H1 (cell line): ENCODE measurements at regions not wholly inside any gene's neighbourhood (a gene's known extent, or its start where the extent isn't known, plus 50 kb on each side); places are given as distances from the start of the nearest gene placed in this dataset.

Experiments
- CTCF ChIA-PET: fragments of 300-600 bp; sonication (Branson Sonifier 250); formaldehyde crosslinking; loops from one replicate; lab custom pipeline; 2021; ENCODE audit not compliant: partially characterized antibody; lab: Charles Lee
- POLR2A ChIA-PET: fragments of 300-600 bp; sonication (Branson Sonifier 250); formaldehyde crosslinking; loops from one replicate; lab custom pipeline; 2021; ENCODE audit warnings: inconsistent platforms; ENCODE audit not compliant: partially characterized antibody; lab: Charles Lee
- DNase-seq, 2 experiments: peaks; one replicate each; pipeline versions ENCODE4 v3.0.0 to v3.0.0-alpha.2; 2010 to 2022; ENCODE audit warnings: low spot score in 2 of 2, low read depth in 1 of 2, mixed read lengths in 1 of 2
- FAIRE-seq: peaks from 2 replicates; lab custom pipeline; 2011; peaks lifted over from hg19 to GRCh38; lab: Jason Lieb, UNC
- H2AFZ ChIP-seq: 2 replicates; pipeline ENCODE4 v1.8.1; 2012; ENCODE audit warnings: low read length, inconsistent platforms
- H2AK5ac ChIP-seq: 2 replicates; pipeline ENCODE4 v1.6.1; 2013; ENCODE audit warnings: low read depth, low read length
- H2BK120ac ChIP-seq: replicated peaks from 2 replicates; pipeline ENCODE3; 2013; ENCODE audit warnings: low read depth, low read length, inconsistent platforms
- H2BK12ac ChIP-seq: 2 replicates; pipeline ENCODE4 v1.6.1; 2013; ENCODE audit warnings: low read depth, low read length
- H2BK15ac ChIP-seq: 2 replicates; pipeline ENCODE4 v1.6.1; 2013; ENCODE audit warnings: low read length
- H2BK20ac ChIP-seq: 2 replicates; pipeline ENCODE4 v1.6.1; 2013; ENCODE audit warnings: low read length
- H2BK5ac ChIP-seq: 2 replicates; pipeline ENCODE4 v1.6.1; 2013; ENCODE audit warnings: low read depth, low read length
- H3K14ac ChIP-seq: 2 replicates; pipeline ENCODE4 v1.6.1; 2013; ENCODE audit warnings: inconsistent platforms; ENCODE audit not compliant: insufficient read length
- H3K18ac ChIP-seq: 2 replicates; pipeline ENCODE4 v1.6.1; 2013; ENCODE audit warnings: low read length; ENCODE audit errors: extremely low read depth
- H3K23ac ChIP-seq: 2 replicates; pipeline ENCODE4 v1.6.1; 2013; ENCODE audit warnings: inconsistent platforms; ENCODE audit not compliant: insufficient read length
- H3K23me2 ChIP-seq: 2 replicates; pipeline ENCODE4 v1.6.1; 2013; ENCODE audit warnings: low read depth, low read length
- H3K27ac ChIP-seq: 2 replicates; pipeline ENCODE4 v1.6.1; 2011; ENCODE audit warnings: low read depth, low read length, inconsistent platforms
- H3K27me3 ChIP-seq, 4 experiments: replicated peaks in 1 of 4; 1 replicate in 1 of 4; 2 replicates in 3 of 4; pipeline versions ENCODE4 v1.6.1 to v1.8.1; 2011 to 2013; ENCODE audit warnings: low read length in 3 of 4, mild to moderate bottlenecking in 3 of 4, inconsistent platforms in 2 of 4, mixed read lengths in 2 of 4, moderate library complexity in 1 of 4; ENCODE audit not compliant: control insufficient read depth in 3 of 4, insufficient read depth in 3 of 4; ENCODE audit errors: extremely low read depth in 1 of 4
- H3K36me3 ChIP-seq, 4 experiments: 2 replicates each; pipeline versions ENCODE4 v1.6.1 to v1.8.1; 2011 to 2013; ENCODE audit warnings: mild to moderate bottlenecking in 4 of 4, low read length in 3 of 4, moderate library complexity in 2 of 4, control low read depth in 1 of 4, inconsistent platforms in 1 of 4; ENCODE audit not compliant: insufficient read depth in 4 of 4, control insufficient read depth in 2 of 4
- H3K4ac ChIP-seq: replicated peaks from 2 replicates; pipeline ENCODE3; 2013; ENCODE audit warnings: low read length, low read depth, mixed read lengths, inconsistent platforms; ENCODE audit not compliant: insufficient read length
- H3K4me1 ChIP-seq, 4 experiments: replicated peaks in 1 of 4; 1 replicate in 1 of 4; 2 replicates in 3 of 4; pipeline versions ENCODE4 v1.6.1 to v1.8.1; 2011 to 2013; ENCODE audit warnings: low read length in 3 of 4, inconsistent platforms in 2 of 4, mixed read lengths in 1 of 4; ENCODE audit not compliant: insufficient read depth in 4 of 4, control insufficient read depth in 3 of 4
- H3K4me2 ChIP-seq, 2 experiments: 2 replicates each; pipeline versions ENCODE4 v1.6.1 to v1.8.1; 2011 to 2013; ENCODE audit warnings: low read depth in 2 of 2, low read length in 2 of 2, control low read depth in 1 of 2, inconsistent platforms in 1 of 2, mild to moderate bottlenecking in 1 of 2; ENCODE audit not compliant: insufficient read depth in 1 of 2
- H3K4me3 ChIP-seq, 4 experiments: fragments of 200-600, 300-600 bp in 1 of 4; sonication (generic), shearing (Covaris generic), sonication (Bioruptor Twin) in 1 of 4; 2 replicates each; pipeline versions ENCODE4 v1.5.1 to v1.8.1; 2011 to 2016; ENCODE audit warnings: low read length in 4 of 4, low read depth in 3 of 4, control low read depth in 2 of 4, inconsistent platforms in 2 of 4, mild to moderate bottlenecking in 2 of 4, mixed read lengths in 1 of 4, moderate library complexity in 1 of 4; ENCODE audit not compliant: insufficient read depth in 2 of 4; ENCODE audit errors: extremely low read depth in 1 of 4
- H3K56ac ChIP-seq: replicated peaks from 2 replicates; pipeline ENCODE3; 2013; ENCODE audit warnings: low read depth, mild to moderate bottlenecking, mixed read lengths, low read length, inconsistent platforms; ENCODE audit not compliant: insufficient read length
- H3K79me1 ChIP-seq: 2 replicates; pipeline ENCODE4 v1.6.1; 2013; ENCODE audit warnings: low read depth, low read length, control low read depth
- H3K79me2 ChIP-seq, 2 experiments: 2 replicates each; pipeline versions ENCODE4 v1.6.1 to v1.8.1; 2012 to 2013; ENCODE audit warnings: low read length in 2 of 2, mild to moderate bottlenecking in 2 of 2, inconsistent platforms in 1 of 2; ENCODE audit not compliant: insufficient read depth in 2 of 2, control insufficient read depth in 1 of 2
- H3K9ac ChIP-seq, 4 experiments: replicated peaks in 1 of 4; 1 replicate in 1 of 4; 2 replicates in 3 of 4; pipeline versions ENCODE4 v1.6.1 to v1.8.1; 2011 to 2013; ENCODE audit warnings: low read depth in 3 of 4, low read length in 3 of 4, control low read depth in 2 of 4, mild to moderate bottlenecking in 2 of 4, moderate library complexity in 2 of 4, inconsistent platforms in 1 of 4; ENCODE audit errors: extremely low read depth in 1 of 4
- H3K9me3 ChIP-seq, 2 experiments: 2 replicates each; pipeline versions ENCODE4 v1.6.1 to v1.8.1; 2012 to 2013; ENCODE audit warnings: mild to moderate bottlenecking in 2 of 2, moderate library complexity in 2 of 2, control low read depth in 1 of 2, inconsistent platforms in 1 of 2, low read depth in 1 of 2, low read length in 1 of 2, mixed read lengths in 1 of 2; ENCODE audit not compliant: insufficient read depth in 2 of 2
- H4K20me1 ChIP-seq, 2 experiments: replicated peaks in 1 of 2; 2 replicates each; pipeline versions ENCODE3 to v1.8.1; 2011 to 2013; ENCODE audit warnings: inconsistent platforms in 2 of 2, low read length in 2 of 2, mild to moderate bottlenecking in 1 of 2; ENCODE audit not compliant: insufficient read depth in 2 of 2, control insufficient read depth in 1 of 2
- H4K5ac ChIP-seq: 2 replicates; pipeline ENCODE4 v1.6.1; 2013; ENCODE audit warnings: low read length, low read depth, mixed read lengths, inconsistent platforms; ENCODE audit not compliant: insufficient read length
- H4K8ac ChIP-seq: 2 replicates; pipeline ENCODE4 v1.8.0; 2013; ENCODE audit warnings: mild to moderate bottlenecking, moderate library complexity, low read length, inconsistent platforms; ENCODE audit not compliant: insufficient read depth; ENCODE audit errors: extremely low read depth
- H4K91ac ChIP-seq: replicated peaks from 2 replicates; pipeline ENCODE3; 2013; ENCODE audit warnings: low read length, mixed read lengths, inconsistent platforms; ENCODE audit not compliant: insufficient read length
- HDAC2 ChIP-seq, 2 experiments: fragments of 300-600 bp in 1 of 2; sonication (generic) in 1 of 2; IDR thresholded peaks; 2 replicates each; pipeline ENCODE4 v1.6.1; 2011 to 2012; ENCODE audit warnings: low read depth in 2 of 2, low read length in 2 of 2, mild to moderate bottlenecking in 2 of 2, moderate library complexity in 2 of 2, borderline replicate concordance in 1 of 2, inconsistent platforms in 1 of 2
- JUND ChIP-seq: IDR thresholded peaks from 2 replicates; pipeline ENCODE4 v1.6.1; 2011; ENCODE audit warnings: mild to moderate bottlenecking, improper control_type of control experiment, low read length
- KDM5A ChIP-seq: fragments of 200-600 bp; IDR thresholded peaks from 2 replicates; pipeline ENCODE4 v1.7.1; 2012; ENCODE audit warnings: mild to moderate bottlenecking, low read length, inconsistent platforms, mixed read lengths
- PHF8 ChIP-seq: fragments of 200-600 bp; sonication (generic); conservative IDR thresholded peaks from 2 replicates; pipeline ENCODE4 v1.7.1; 2012; ENCODE audit warnings: low read depth, mild to moderate bottlenecking, inconsistent platforms, low read length, moderate library complexity
- RXRA ChIP-seq: IDR thresholded peaks from 2 replicates; pipeline ENCODE4 v1.6.1; 2011; ENCODE audit warnings: low read depth, mild to moderate bottlenecking, low read length, moderate library complexity; ENCODE audit not compliant: insufficient read depth
- TBP ChIP-seq: IDR thresholded peaks from 2 replicates; pipeline ENCODE4 v1.6.1; 2011; ENCODE audit warnings: low read depth, low read length, improper control_type of control experiment
- WGBS, 2 experiments: shearing (Covaris generic) in 1 of 2; methylation state at CpG; one replicate each; pipeline versions ENCODE4 v1.1.6 to v1.1.7; 2013 to 2015; ENCODE audit warnings: low lambda C conversion rate in 2 of 2, mixed read lengths in 2 of 2, inconsistent platforms in 1 of 2, low coverage in 1 of 2, missing lambda C conversion rate in 1 of 2; ENCODE audit not compliant: insufficient replicate concordance in 2 of 2, insufficient coverage in 1 of 2, insufficient read length in 1 of 2; ENCODE audit errors: extremely low coverage in 1 of 2, missing lambda C conversion rate in 1 of 2; 5-methylcytosine and 5-hydroxymethylcytosine counted together

- no peak for FAIRE-seq
- H3K27ac ChIP-seq: no peak overlapping the region
- POLR2A ChIA-PET: interaction anchor here (0.7 kb wide), 1 partner anchor 10 kb away, joined by 3 read pairs; no protein-coding TSS in a partner anchor
- TF ChIP-seq RXRA (no peak), TBP (no peak), HDAC2 (IDR thresholded peaks at IDR 0.05; ENCODE audit: borderline replicate concordance in 1 of 2, low read depth in 2 of 2, low read length in 2 of 2) (no peak), PHF8 (no peak), KDM5A (no peak), JUND (no peak)
Observed at GRCh38 chr5:121378046-121378445, 473.6 kb upstream of the FTMT start.

More at GRCh38 chr5:121378046-121378445, 473.6 kb upstream of the FTMT start:
- no peaks in the 10 kb centered on the region for H3K23me2 ChIP-seq
- no peak overlapping the region for H3K18ac ChIP-seq
- H3K56ac ChIP-seq: no peak overlapping the region
- no peak overlapping the region for H2BK20ac ChIP-seq
- no peak overlapping the region for H2AFZ ChIP-seq
- no peaks in the 10 kb centered on the region for H4K20me1 ChIP-seq
- no peak overlapping the region for H2BK5ac ChIP-seq
- no peak overlapping the region for H4K8ac ChIP-seq
- H2AK5ac ChIP-seq: no peak overlapping the region
- H3K4me2 ChIP-seq: no peak overlapping the region
- no peak overlapping the region for H3K9ac ChIP-seq
- H3K14ac ChIP-seq: no peak overlapping the region
- H3K9me3 ChIP-seq: no peaks in the 10 kb centered on the region
- no peaks in the 10 kb centered on the region for H3K79me2 ChIP-seq
- no peaks in the 10 kb centered on the region for H3K79me1 ChIP-seq
- no peak overlapping the region for H4K91ac ChIP-seq
- no peak overlapping the region for H2BK15ac ChIP-seq
- no peak for DNase-seq
- no peaks in the 10 kb centered on the region for H3K36me3 ChIP-seq
- no peak overlapping the region for H4K5ac ChIP-seq
- no peak overlapping the region for H2BK120ac ChIP-seq
- H3K23ac ChIP-seq: no peak overlapping the region
- WGBS, 2 experiments: 80% methylated on average over 3 of the region's 3 CpGs; no CpG with 5 or more reads in 1 of the 2 experiments
- no peaks in the 10 kb centered on the region for H3K27me3 ChIP-seq
- H3K4me1 ChIP-seq: no peaks in the 10 kb centered on the region
- H3K4me3 ChIP-seq: no peak overlapping the region
- CTCF ChIA-PET: interaction anchor here (1.0 to 1.4 kb wide), 2 partner anchors 11 to 561 kb away, joined by 3 read pairs; no protein-coding TSS in a partner anchor
- H2BK12ac ChIP-seq: no peak overlapping the region
- H3K4ac ChIP-seq: no peak overlapping the region
